Subcutaneous abdominal adipose tissue (tissue), 5 donors: ENCODE measurements at regions not wholly inside any gene's neighbourhood (a gene's known extent, or its start where the extent isn't known, plus 50 kb on each side); places are given as distances from the start of the nearest gene placed in this dataset.
"Not testable (repeated sequence)": the region's sequence is repeated elsewhere in the genome, so short reads cannot be mapped to it uniquely, and the experiment has no call there.

Source experiments
- H3K27ac ChIP-seq: one replicate; pipeline ENCODE4 v1.7.0; 2013; ENCODE audit warnings: low read depth, mild to moderate bottlenecking, inconsistent platforms, low read length, moderate library complexity
- H3K27me3 ChIP-seq, 5 donors: one replicate each; pipeline ENCODE4 v1.7.0; 2013; ENCODE audit warnings: low read length in 5 of 5, inconsistent platforms in 1 of 5; ENCODE audit not compliant: control insufficient read depth in 5 of 5, insufficient read depth in 4 of 5
- H3K36me3 ChIP-seq, 5 donors: one replicate each; pipeline ENCODE4 v1.7.0; 2013; ENCODE audit warnings: low read length in 5 of 5; ENCODE audit not compliant: control insufficient read depth in 5 of 5, insufficient read depth in 5 of 5
- H3K4me1 ChIP-seq, 5 donors: one replicate each; pipeline ENCODE4 v1.7.0; 2013; ENCODE audit warnings: low read length in 5 of 5, mild to moderate bottlenecking in 3 of 5, moderate library complexity in 1 of 5; ENCODE audit not compliant: control insufficient read depth in 5 of 5, insufficient read depth in 5 of 5
- H3K4me3 ChIP-seq, 5 donors: one replicate each; pipeline ENCODE4 v1.7.0; 2013; ENCODE audit warnings: low read length in 5 of 5, low read depth in 1 of 5
- H3K9ac ChIP-seq, 5 donors: one replicate each; pipeline ENCODE4 v1.7.0; 2013; ENCODE audit warnings: low read length in 5 of 5, mild to moderate bottlenecking in 4 of 5, moderate library complexity in 3 of 5
- H3K9me3 ChIP-seq, 5 donors: one replicate each; pipeline ENCODE4 v1.7.0; 2013; ENCODE audit warnings: low read length in 5 of 5; ENCODE audit not compliant: control insufficient read depth in 5 of 5
- donor health status: healthy.
- donor health status: healthy.
- donor health status: healthy.
- donor health status: healthy.
- donor health status: healthy.

GRCh38 chr5:147101659-147102369 is 133.0 kb upstream of the STK32A start:
- H3K27ac ChIP-seq = no peak overlapping the region
- H3K4me3 ChIP-seq = no peak overlapping the region
- no peak overlapping the region for H3K9ac ChIP-seq
- H3K36me3 ChIP-seq = no peaks in the 10 kb centered on the region
- H3K27me3 ChIP-seq = no peaks in the 10 kb centered on the region
- no peaks in the 10 kb centered on the region for H3K9me3 ChIP-seq
- H3K4me1 ChIP-seq = peaks cover 6 to 12% (median 10%) of the 10 kb centered on the region in 5 donors

GRCh38 chr5:147112899-147113298 is 121.9 kb upstream of the STK32A start:
- no peaks in the 10 kb centered on the region for H3K9me3 ChIP-seq
- no peak overlapping the region for H3K9ac ChIP-seq
- no peak overlapping the region for H3K27ac ChIP-seq
- H3K27me3 ChIP-seq = no peaks in the 10 kb centered on the region
- H3K36me3 ChIP-seq = no peaks in the 10 kb centered on the region
- H3K4me3 ChIP-seq = no peak overlapping the region
- no peaks in the 10 kb centered on the region for H3K4me1 ChIP-seq

GRCh38 chr5:147113967-147114366 is 120.9 kb upstream of the STK32A start:
- H3K9ac ChIP-seq = no peak overlapping the region
- peaks cover 0 to 2% (median 0%) of the 10 kb centered on the region in 5 donors for H3K9me3 ChIP-seq
- H3K4me1 ChIP-seq = no peaks in the 10 kb centered on the region
- H3K27me3 ChIP-seq = no peaks in the 10 kb centered on the region
- no peak overlapping the region for H3K4me3 ChIP-seq
- H3K27ac ChIP-seq = no peak overlapping the region
- H3K36me3 ChIP-seq = no peaks in the 10 kb centered on the region

DNA sequence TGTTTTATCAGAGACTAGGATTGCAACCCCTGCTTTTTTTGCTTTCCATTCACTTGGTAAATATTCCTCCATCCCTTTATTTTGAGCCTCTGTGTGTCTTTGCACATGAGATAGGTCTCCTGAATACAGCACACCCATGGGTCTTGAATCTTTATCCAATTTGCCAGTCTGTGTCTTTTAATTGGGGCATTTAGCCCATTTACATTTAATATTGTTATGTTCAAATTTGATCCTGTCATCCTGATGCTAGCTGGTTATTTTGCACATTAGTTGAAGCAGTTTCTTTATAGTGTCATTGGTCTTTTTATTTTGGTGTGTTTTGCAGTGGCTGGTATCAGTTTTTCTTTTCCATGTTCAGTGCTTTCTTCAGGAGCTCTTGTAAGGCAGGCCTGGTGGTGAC is 95.1 kb upstream of the STK32A start:
- not testable (repeated sequence) for H3K27me3 ChIP-seq, H3K4me1 ChIP-seq, H3K4me3 ChIP-seq, H3K9ac ChIP-seq, H3K36me3 ChIP-seq, H3K27ac ChIP-seq
- peaks cover 0 to 12% (median 7%) of the 10 kb centered on the region in 5 donors for H3K9me3 ChIP-seq

- Histone ChIP-seq H3K27ac (no peak overlapping the region), H3K9me3 (peaks cover 0 to 12% (median 7%) of the 10 kb centered on the region in 5 donors), H3K9ac (no peak overlapping the region), H3K4me1 (no peaks in the 10 kb centered on the region), H3K27me3 (no peaks in the 10 kb centered on the region), H3K4me3 (no peak overlapping the region), H3K36me3 (no peaks in the 10 kb centered on the region)
Measured at GRCh38 chr5:147140558-147140957, 94.3 kb upstream of the STK32A start.

DNA sequence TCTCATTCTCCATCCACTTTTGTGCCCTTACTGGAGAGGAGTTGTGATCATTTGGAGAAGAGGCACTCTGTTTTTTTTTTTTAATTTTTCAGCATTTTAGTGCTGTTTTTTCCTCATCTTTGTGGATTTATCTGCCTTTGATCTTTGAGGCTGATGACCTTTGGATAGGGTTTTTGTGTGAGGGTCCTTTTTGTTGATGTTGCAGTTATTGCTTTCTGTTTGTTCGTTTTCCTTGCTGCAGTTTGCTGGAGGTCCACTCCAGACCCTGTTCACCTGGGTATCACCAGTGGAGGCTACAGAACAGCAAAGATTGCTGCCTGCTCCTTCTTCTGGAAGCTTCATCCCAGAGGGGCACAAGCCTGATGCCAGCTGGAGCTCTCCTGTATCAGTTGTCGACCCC is 93.2 kb upstream of the STK32A start:
- not testable (repeated sequence) for H3K9ac ChIP-seq, H3K36me3 ChIP-seq, H3K4me3 ChIP-seq, H3K27me3 ChIP-seq, H3K4me1 ChIP-seq, H3K27ac ChIP-seq
- peaks cover 0 to 12% (median 7%) of the 10 kb centered on the region in 5 donors for H3K9me3 ChIP-seq

- Histone ChIP-seq H3K4me3 (no peak overlapping the region), H3K27ac (no peak overlapping the region), H3K4me1 (no peaks in the 10 kb centered on the region), H3K9ac (no peak overlapping the region), H3K27me3 (no peaks in the 10 kb centered on the region), H3K36me3 (no peaks in the 10 kb centered on the region), H3K9me3 (peaks cover 0 to 12% (median 4%) of the 10 kb centered on the region in 5 donors)
Measured at GRCh38 chr5:147143215-147143614, 91.6 kb upstream of the STK32A start.

GRCh38 chr5:147145328-147145727 is 89.5 kb upstream of the STK32A start:
- no peak overlapping the region for H3K9ac ChIP-seq
- H3K9me3 ChIP-seq = no peaks in the 10 kb centered on the region
- H3K27me3 ChIP-seq = no peaks in the 10 kb centered on the region
- H3K4me3 ChIP-seq = no peak overlapping the region
- no peaks in the 10 kb centered on the region for H3K4me1 ChIP-seq
- H3K36me3 ChIP-seq = no peaks in the 10 kb centered on the region
- no peak overlapping the region for H3K27ac ChIP-seq

DNA sequence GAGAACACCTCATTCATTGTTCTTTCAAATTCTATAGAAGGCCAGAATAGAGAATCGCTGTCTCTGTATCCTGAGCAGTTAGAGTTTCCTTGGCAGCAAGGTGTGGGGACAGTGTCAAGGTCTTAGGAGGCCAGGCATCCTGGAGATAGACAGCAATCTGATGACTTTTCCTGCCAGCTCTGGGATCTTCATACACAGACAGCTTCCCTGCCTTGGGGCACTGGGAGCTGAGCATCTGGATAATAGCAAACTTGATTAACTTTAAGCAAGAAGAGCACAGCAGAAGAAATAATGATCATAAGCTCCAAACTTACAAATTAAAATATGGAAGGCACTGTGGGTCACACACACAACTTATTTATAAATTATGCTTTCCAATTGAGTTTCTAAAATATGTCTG is 86.1 kb upstream of the STK32A start:
- H3K9me3 ChIP-seq = no peaks in the 10 kb centered on the region
- H3K36me3 ChIP-seq = no peaks in the 10 kb centered on the region
- no peak overlapping the region for H3K9ac ChIP-seq
- H3K27me3 ChIP-seq = no peaks in the 10 kb centered on the region
- H3K27ac ChIP-seq = no peak overlapping the region
- H3K4me1 ChIP-seq = peaks cover 0 to 8% (median 0%) of the 10 kb centered on the region in 5 donors
- H3K4me3 ChIP-seq = no peak overlapping the region

- Histone ChIP-seq H3K27ac (no peak overlapping the region), H3K9me3 (no peaks in the 10 kb centered on the region), H3K36me3 (no peaks in the 10 kb centered on the region), H3K4me3 (no peak overlapping the region), H3K27me3 (no peaks in the 10 kb centered on the region), H3K4me1 (peaks cover 0 to 8% (median 0%) of the 10 kb centered on the region in 5 donors), H3K9ac (no peak overlapping the region)
Measured at GRCh38 chr5:147152086-147152485, 82.7 kb upstream of the STK32A start.
